ENCODE measurements at regions not wholly inside any gene's neighbourhood (a gene's known extent, or its start where the extent isn't known, plus 50 kb on each side); places are given as distances from the start of the nearest gene placed in this dataset.

- no peak for TF ChIP-seq CTCF (IDR thresholded peaks at IDR 0.05)
- intact Hi-C loops (cut with micrococcal nuclease), result no loop called here
- no peaks in the 10 kb centered on the region for H3K27me3 ChIP-seq (ENCODE audit: control insufficient read depth, insufficient read depth, low read length)
- no peaks in the 10 kb centered on the region for H3K36me3 ChIP-seq (ENCODE audit: control insufficient read depth, insufficient read depth, low read length)
- H3K27ac Mint-ChIP-seq, result no peak overlapping the region
- H3K4me1 Mint-ChIP-seq, result no peaks in the 10 kb centered on the region
- no peaks in the 10 kb centered on the region for H3K4me1 ChIP-seq (ENCODE audit: control insufficient read depth, insufficient read depth, low read length)
- DNase-seq, result no peak
- H3K4me3 ChIP-seq (ENCODE audit: low read length), result no peak overlapping the region
- peaks cover 6% of the 10 kb centered on the region for H3K36me3 Mint-ChIP-seq
- ATAC-seq, result no peak
- 84% methylated on average over 4 of the region's 4 CpGs for WGBS (ENCODE audit: insufficient coverage)
- no peaks in the 10 kb centered on the region for H3K27me3 Mint-ChIP-seq (ENCODE audit: low read depth in 2 of 2)
- no peaks in the 10 kb centered on the region for H3K9me3 ChIP-seq (ENCODE audit: control insufficient read depth, insufficient read depth, low read length)
- H3K9me3 Mint-ChIP-seq, result peaks cover 25 to 39% of the 10 kb centered on the region in 2 donors
- no peak overlapping the region for H3K27ac ChIP-seq (ENCODE audit: low read length)
- H3K4me3 Mint-ChIP-seq, result no peak overlapping the region
Measured at GRCh38 chr13:68428292-68428691, 1198.2 kb upstream of the PCDH9 start.

- Histone ChIP-seq H3K9me3 (ENCODE audit: control insufficient read depth, insufficient read depth, low read length) (peaks cover 7% of the 10 kb centered on the region), H3K27me3 (ENCODE audit: control insufficient read depth, insufficient read depth, low read length) (no peaks in the 10 kb centered on the region), H3K4me3 (ENCODE audit: low read length) (no peak overlapping the region), H3K36me3 (ENCODE audit: control insufficient read depth, insufficient read depth, low read length) (no peaks in the 10 kb centered on the region), H3K27ac (ENCODE audit: low read length) (no peak overlapping the region), H3K4me1 (ENCODE audit: control insufficient read depth, insufficient read depth, low read length) (no peaks in the 10 kb centered on the region)
- TF ChIP-seq CTCF (IDR thresholded peaks at IDR 0.05), result no peak
- Mint-ChIP-seq H3K36me3 (peaks cover 36% of the 10 kb centered on the region), H3K4me1 (no peaks in the 10 kb centered on the region), H3K27me3 (ENCODE audit: low read depth in 2 of 2) (no peaks in the 10 kb centered on the region), H3K4me3 (no peak overlapping the region), H3K9me3 (peaks cover 17 to 21% of the 10 kb centered on the region in 2 donors), H3K27ac (no peak overlapping the region)
- 71% methylated on average over 3 of the region's 3 CpGs for WGBS (ENCODE audit: insufficient coverage)
- no peak for DNase-seq
- intact Hi-C loops (cut with micrococcal nuclease), result no loop called here
- ATAC-seq, result no peak
Measured at GRCh38 chr13:68417801-68418200, 1187.7 kb upstream of the PCDH9 start.

- Histone ChIP-seq H3K27me3 (ENCODE audit: control insufficient read depth, insufficient read depth, low read length) (no peaks in the 10 kb centered on the region), H3K4me1 (ENCODE audit: control insufficient read depth, insufficient read depth, low read length) (no peaks in the 10 kb centered on the region), H3K27ac (ENCODE audit: low read length) (no peak overlapping the region), H3K4me3 (ENCODE audit: low read length) (no peak overlapping the region), H3K9me3 (ENCODE audit: control insufficient read depth, insufficient read depth, low read length) (peaks cover 9% of the 10 kb centered on the region), H3K36me3 (ENCODE audit: control insufficient read depth, insufficient read depth, low read length) (no peaks in the 10 kb centered on the region)
- Mint-ChIP-seq H3K27ac (no peak overlapping the region), H3K9me3 (peaks cover 13 to 20% of the 10 kb centered on the region in 2 donors), H3K27me3 (ENCODE audit: low read depth in 2 of 2) (no peaks in the 10 kb centered on the region), H3K4me1 (no peaks in the 10 kb centered on the region), H3K36me3 (peaks cover 8% of the 10 kb centered on the region), H3K4me3 (no peak overlapping the region)
- no peak for ATAC-seq
- intact Hi-C loops (cut with micrococcal nuclease), result no loop called here
- WGBS (ENCODE audit: insufficient coverage), result 80% methylated on average over 1 of the region's 1 CpG
- DNase-seq, result no peak
- TF ChIP-seq CTCF (IDR thresholded peaks at IDR 0.05), result no peak
Measured at GRCh38 chr13:68410007-68410406, 1179.9 kb upstream of the PCDH9 start.

- no peaks in the 10 kb centered on the region for H3K9me3 ChIP-seq (ENCODE audit: control insufficient read depth, insufficient read depth, low read length)
- 90% methylated on average over 1 of the region's 5 CpGs for WGBS (ENCODE audit: insufficient coverage)
- no peak for ATAC-seq
- H3K4me1 ChIP-seq (ENCODE audit: control insufficient read depth, insufficient read depth, low read length), result no peaks in the 10 kb centered on the region
- H3K27me3 Mint-ChIP-seq (ENCODE audit: low read depth in 2 of 2), result no peaks in the 10 kb centered on the region
- no peaks in the 10 kb centered on the region for H3K27me3 ChIP-seq (ENCODE audit: control insufficient read depth, insufficient read depth, low read length)
- no peak overlapping the region for H3K4me3 Mint-ChIP-seq
- TF ChIP-seq CTCF (IDR thresholded peaks at IDR 0.05), result no peak
- H3K36me3 ChIP-seq (ENCODE audit: control insufficient read depth, insufficient read depth, low read length), result no peaks in the 10 kb centered on the region
- peaks cover 5% of the 10 kb centered on the region for H3K36me3 Mint-ChIP-seq
- H3K27ac Mint-ChIP-seq, result no peak overlapping the region
- peaks cover 15 to 21% of the 10 kb centered on the region in 2 donors for H3K9me3 Mint-ChIP-seq
- no peaks in the 10 kb centered on the region for H3K4me1 Mint-ChIP-seq
- H3K27ac ChIP-seq (ENCODE audit: low read length), result no peak overlapping the region
- intact Hi-C loops (cut with micrococcal nuclease), result no loop called here
- DNase-seq, result no peak
- no peak overlapping the region for H3K4me3 ChIP-seq (ENCODE audit: low read length)
Measured at GRCh38 chr13:68390987-68391386, 1160.9 kb upstream of the PCDH9 start.

Measured in natural killer cell (primary cell).